GM12874 (cell line): ENCODE measurements at regions not wholly inside any gene's neighbourhood (a gene's known extent, or its start where the extent isn't known, plus 50 kb on each side); places are given as distances from the start of the nearest gene placed in this dataset.

Experiments
- CTCF ChIP-seq: IDR thresholded peaks from 2 replicates; pipeline ENCODE4 v1.5.1; 2011; ENCODE audit warnings: low read depth, mild to moderate bottlenecking, control low read depth, low read length, moderate library complexity; ENCODE audit not compliant: insufficient read depth

GRCh38 chr12:90239732-90240260 lies 531.2 kb upstream of the ATP2B1 start:
- no peak for TF ChIP-seq CTCF

GRCh38 chr12:90238663-90239271 lies 530.1 kb upstream of the ATP2B1 start:
- TF ChIP-seq CTCF, result no peak

GRCh38 chr12:90237841-90238240 lies 529.2 kb upstream of the ATP2B1 start:
- TF ChIP-seq CTCF, result no peak

GRCh38 chr12:90235642-90236041 lies 527.0 kb upstream of the ATP2B1 start:
- no peak for TF ChIP-seq CTCF

- TF ChIP-seq CTCF, result no peak
These were observed 525.8 kb upstream of the ATP2B1 start for GRCh38 chr12:90234472-90234871.

GRCh38 chr12:90233168-90234100 lies 524.8 kb upstream of the ATP2B1 start:
- TF ChIP-seq CTCF, result no peak

- TF ChIP-seq CTCF, result no peak
These were observed 521.0 kb upstream of the ATP2B1 start for GRCh38 chr12:90229407-90230170.
